Colonic mucosa (tissue), 4 donors: ENCODE measurements at regions not wholly inside any gene's neighbourhood (a gene's known extent, or its start where the extent isn't known, plus 50 kb on each side); places are given as distances from the start of the nearest gene placed in this dataset.
"Not testable (repeated sequence)": the region's sequence is repeated elsewhere in the genome, so short reads cannot be mapped to it uniquely, and the experiment has no call there.

Experiments used
- DNase-seq: peaks from one replicate; pipeline ENCODE4 v3.0.0-alpha.2; 2020
- H3K27ac ChIP-seq: fragments of 200-600 bp; one replicate; pipeline ENCODE4 v1.8.0; 2021
- H3K27me3 ChIP-seq: fragments of 200-600 bp; one replicate; pipeline ENCODE4 v1.8.0; 2021
- H3K36me3 ChIP-seq: fragments of 200-600 bp; one replicate; pipeline ENCODE4 v1.8.0; 2021
- H3K4me1 ChIP-seq: fragments of 200-600 bp; one replicate; pipeline ENCODE4 v1.8.0; 2021; ENCODE audit warnings: mild to moderate bottlenecking
- H3K4me3 ChIP-seq: fragments of 200-600 bp; one replicate; pipeline ENCODE4 v1.8.0; 2021
- H3K9ac ChIP-seq, 2 donors: one replicate each; pipeline ENCODE4 v1.7.0; 2013; ENCODE audit warnings: control low read depth in 2 of 2, low read depth in 2 of 2, low read length in 2 of 2
- H3K9me3 ChIP-seq: fragments of 200-600 bp; one replicate; pipeline ENCODE4 v1.8.0; 2021
- intact Hi-C: fragments of 100-400 bp; cut with DNase I; formaldehyde crosslinking; loops from one replicate; pipeline ENCODE4 v1.14.1; 2022
- TF ChIP-seq, protein P1 (sequence below): fragments of 200-600 bp; IDR thresholded peaks from one replicate; pipeline ENCODE4 v1.8.0; 2022; ENCODE audit warnings: antibody characterized with exemption, mild to moderate bottlenecking
- donor health status: healthy.
- donor health status: DM: no; HTN: no; CAD: no.
- donor health status: DM: no; HTN: no; CAD: no.

DNA sequence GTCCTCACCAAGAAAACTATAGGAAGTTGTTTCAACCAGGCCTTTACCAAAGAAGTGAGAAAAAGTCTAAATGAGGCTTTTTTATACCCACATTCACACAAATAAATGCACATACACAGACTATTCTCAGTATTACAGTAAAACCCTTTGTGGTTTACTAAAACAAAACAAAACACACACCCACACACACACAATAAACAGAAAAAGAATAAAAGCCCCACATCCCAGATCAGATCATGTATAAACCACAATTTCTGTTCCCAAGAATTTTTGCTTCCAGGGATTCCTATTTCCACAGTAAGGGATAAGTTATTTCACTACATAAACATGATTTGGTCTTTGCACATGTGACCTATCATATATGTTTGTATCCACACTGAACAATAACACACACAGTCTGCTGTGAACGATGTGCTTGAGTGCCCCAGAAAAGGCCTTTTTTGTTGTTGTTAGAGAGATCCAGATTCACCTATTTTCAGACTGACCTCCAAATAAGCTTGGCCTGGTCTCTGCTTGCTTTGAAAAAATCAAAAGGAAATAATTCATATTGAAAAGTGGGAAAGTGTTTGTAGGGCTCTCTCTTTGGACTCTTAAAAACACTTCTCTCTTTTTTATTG lies 283.4 kb upstream of the ATP11B start:
- H3K27me3 ChIP-seq = no peaks in the 10 kb centered on the region
- no peak overlapping the region for H3K27ac ChIP-seq
- TF ChIP-seq, protein P1, sequence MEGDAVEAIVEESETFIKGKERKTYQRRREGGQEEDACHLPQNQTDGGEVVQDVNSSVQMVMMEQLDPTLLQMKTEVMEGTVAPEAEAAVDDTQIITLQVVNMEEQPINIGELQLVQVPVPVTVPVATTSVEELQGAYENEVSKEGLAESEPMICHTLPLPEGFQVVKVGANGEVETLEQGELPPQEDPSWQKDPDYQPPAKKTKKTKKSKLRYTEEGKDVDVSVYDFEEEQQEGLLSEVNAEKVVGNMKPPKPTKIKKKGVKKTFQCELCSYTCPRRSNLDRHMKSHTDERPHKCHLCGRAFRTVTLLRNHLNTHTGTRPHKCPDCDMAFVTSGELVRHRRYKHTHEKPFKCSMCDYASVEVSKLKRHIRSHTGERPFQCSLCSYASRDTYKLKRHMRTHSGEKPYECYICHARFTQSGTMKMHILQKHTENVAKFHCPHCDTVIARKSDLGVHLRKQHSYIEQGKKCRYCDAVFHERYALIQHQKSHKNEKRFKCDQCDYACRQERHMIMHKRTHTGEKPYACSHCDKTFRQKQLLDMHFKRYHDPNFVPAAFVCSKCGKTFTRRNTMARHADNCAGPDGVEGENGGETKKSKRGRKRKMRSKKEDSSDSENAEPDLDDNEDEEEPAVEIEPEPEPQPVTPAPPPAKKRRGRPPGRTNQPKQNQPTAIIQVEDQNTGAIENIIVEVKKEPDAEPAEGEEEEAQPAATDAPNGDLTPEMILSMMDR = no peak
- intact Hi-C loops = no loop called here
- H3K4me3 ChIP-seq = no peak overlapping the region
- no peaks in the 10 kb centered on the region for H3K36me3 ChIP-seq
- no peak overlapping the region for H3K9ac ChIP-seq
- no peak for DNase-seq
- H3K9me3 ChIP-seq = no peaks in the 10 kb centered on the region
- H3K4me1 ChIP-seq = no peaks in the 10 kb centered on the region

DNA sequence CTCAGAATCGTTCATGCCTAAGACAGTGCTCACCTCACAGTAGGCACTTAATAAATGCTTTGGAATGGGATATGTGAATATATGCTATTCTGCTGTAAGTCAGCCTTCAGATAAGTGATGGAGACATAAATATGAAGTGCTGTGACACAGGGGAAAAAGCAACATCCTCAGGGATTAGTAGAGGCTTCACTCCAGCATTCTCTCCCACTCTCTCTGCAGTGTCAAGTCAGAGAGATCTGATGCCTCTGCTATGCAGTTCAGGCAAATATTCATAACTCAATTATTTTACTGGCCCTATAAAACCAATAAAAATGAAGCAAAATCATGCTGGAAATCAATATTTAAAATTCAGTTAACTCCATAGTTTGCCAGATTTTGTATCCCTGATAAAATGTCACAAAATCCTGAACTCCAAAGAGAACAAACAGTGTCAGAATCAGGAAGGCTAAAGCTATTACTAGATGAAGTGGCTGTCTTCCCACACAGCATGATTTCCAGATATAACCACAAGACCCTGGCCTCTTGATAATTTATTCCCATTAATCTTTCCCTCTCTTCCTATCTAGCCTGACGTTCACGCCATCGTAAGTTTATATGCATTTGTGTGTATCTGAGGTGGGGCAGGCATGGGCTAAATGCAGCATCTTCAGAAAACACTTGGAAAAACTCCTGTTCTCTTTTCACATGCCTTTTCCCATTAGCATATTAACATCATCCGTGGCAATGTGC lies 278.9 kb upstream of the ATP11B start:
- TF ChIP-seq, protein P1 = no peak

DNA sequence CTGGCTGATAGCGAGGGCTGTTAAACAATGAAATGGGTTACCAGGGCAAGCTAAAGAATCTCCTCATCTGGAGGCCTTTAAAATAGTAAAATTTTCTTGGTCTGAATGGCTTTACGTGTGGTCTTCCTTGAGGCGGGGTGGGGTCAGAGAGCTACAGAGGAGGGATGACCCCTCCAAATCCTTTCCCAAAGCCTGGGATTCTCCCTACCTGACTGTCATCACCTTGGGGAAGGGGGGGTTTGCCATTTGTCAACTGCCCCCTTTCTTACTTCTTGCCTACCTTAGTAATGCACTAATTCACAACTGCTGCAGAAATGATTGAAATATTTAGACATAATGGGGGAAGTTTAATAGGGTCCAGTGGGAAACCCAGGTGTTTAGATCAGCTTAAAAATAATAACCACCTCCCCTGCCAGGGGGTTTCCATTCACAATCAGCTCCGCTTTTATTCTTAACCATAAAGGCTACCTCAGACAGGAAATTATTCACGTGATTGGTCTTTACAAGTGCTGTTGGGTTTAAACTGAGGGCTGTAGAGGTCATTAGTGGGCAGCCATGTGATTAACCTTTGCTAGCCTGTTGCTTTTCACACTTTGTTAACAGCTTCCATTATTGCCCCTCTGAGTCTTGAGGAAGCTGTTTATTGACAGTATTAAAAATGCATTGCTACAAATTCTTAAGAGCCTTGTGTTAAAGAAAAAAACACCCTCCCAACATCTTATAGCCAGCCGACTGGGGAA lies 276.5 kb upstream of the ATP11B start:
- H3K4me3 ChIP-seq = no peak overlapping the region
- intact Hi-C loops = no loop called here

More for the DNA sequence above, 278.9 kb upstream of the ATP11B start:
- no peak overlapping the region for H3K4me3 ChIP-seq
- no peak overlapping the region for H3K9ac ChIP-seq
- no peaks in the 10 kb centered on the region for H3K36me3 ChIP-seq
- H3K9me3 ChIP-seq = no peaks in the 10 kb centered on the region
- DNase-seq = no peak
- no peaks in the 10 kb centered on the region for H3K4me1 ChIP-seq
- intact Hi-C loops = no loop called here
- no peaks in the 10 kb centered on the region for H3K27me3 ChIP-seq
- H3K27ac ChIP-seq = no peak overlapping the region

DNA sequence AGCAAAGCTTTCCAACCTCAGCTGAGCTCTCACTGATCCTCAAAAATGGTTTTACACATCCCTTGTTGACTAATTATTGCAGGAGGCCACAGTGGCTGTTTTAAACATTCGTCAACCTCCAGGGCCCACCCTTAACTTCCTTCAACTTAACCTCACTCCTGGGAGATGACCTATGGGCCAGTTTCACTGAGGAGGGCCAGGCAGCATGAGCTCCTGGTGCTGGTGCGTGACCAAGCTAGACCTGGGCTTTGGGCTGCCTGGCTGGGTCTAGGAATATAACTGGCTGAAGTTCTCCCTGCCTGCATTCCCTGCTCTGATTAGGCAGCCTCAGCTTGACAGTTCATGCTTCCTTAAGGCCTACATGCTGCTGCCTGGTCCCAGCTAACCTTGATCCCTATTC lies 273.7 kb upstream of the ATP11B start:
- H3K36me3 ChIP-seq = no peaks in the 10 kb centered on the region
- no peak overlapping the region for H3K27ac ChIP-seq
- H3K9ac ChIP-seq = no peak overlapping the region
- no peaks in the 10 kb centered on the region for H3K4me1 ChIP-seq
- H3K27me3 ChIP-seq = no peaks in the 10 kb centered on the region
- intact Hi-C loops = no loop called here
- TF ChIP-seq, protein P1 = no peak
- DNase-seq = no peak
- H3K4me3 ChIP-seq = no peak overlapping the region
- no peaks in the 10 kb centered on the region for H3K9me3 ChIP-seq

More for the DNA sequence above, 276.5 kb upstream of the ATP11B start:
- Histone ChIP-seq H3K9me3 (no peaks in the 10 kb centered on the region), H3K27ac (no peak overlapping the region), H3K9ac (no peak overlapping the region), H3K4me1 (no peaks in the 10 kb centered on the region), H3K36me3 (no peaks in the 10 kb centered on the region), H3K27me3 (no peaks in the 10 kb centered on the region)
- no peak for DNase-seq
- TF ChIP-seq, protein P1 = no peak

DNA sequence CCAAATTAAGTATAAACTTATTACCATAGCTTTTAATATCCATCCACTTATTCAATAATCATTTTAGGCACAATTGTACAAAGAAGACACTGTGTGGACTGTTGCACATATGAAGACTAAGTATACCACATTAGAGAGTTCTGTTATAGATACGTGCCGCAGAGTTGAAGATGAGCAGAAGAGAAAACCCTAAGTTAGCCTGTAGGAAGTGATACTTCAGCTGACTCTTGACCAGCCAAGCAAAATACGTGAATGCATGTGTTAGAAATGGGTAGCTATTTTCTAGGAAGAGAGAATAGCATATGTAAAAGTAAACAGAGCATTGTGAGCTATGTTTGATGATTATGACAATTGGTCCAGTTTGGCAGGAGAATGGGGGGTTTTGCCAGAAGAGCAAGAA lies 272.0 kb upstream of the ATP11B start:
- Histone ChIP-seq H3K27me3 (no peaks in the 10 kb centered on the region), H3K4me3 (no peak overlapping the region), H3K9me3 (no peaks in the 10 kb centered on the region), H3K27ac (no peak overlapping the region), H3K9ac (no peak overlapping the region), H3K36me3 (no peaks in the 10 kb centered on the region), H3K4me1 (no peaks in the 10 kb centered on the region)
- intact Hi-C loops = no loop called here
- TF ChIP-seq, protein P1 = no peak
- no peak for DNase-seq

DNA sequence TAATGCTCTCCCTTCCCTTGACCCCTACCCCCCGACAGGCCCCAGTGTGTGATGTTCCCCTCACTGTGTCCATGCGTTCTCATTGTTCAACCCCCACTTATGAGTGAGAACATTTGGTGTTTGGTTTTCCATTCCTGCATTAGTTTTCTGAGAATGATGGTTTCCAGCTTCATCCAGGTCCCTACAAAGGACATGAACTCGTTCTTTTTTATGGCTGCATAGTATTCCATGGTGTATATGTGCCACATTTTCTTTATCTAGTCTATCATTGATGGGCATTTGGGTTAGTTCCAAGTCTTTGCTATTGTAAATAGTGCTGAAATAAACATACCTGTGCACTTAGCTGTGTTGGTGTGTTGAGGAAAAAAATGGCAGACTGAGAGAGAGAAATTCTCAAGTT lies 269.9 kb upstream of the ATP11B start:
- H3K9me3 ChIP-seq, intact Hi-C loops, H3K36me3 ChIP-seq, H3K27me3 ChIP-seq, DNase-seq, H3K4me3 ChIP-seq, H3K27ac ChIP-seq, H3K4me1 ChIP-seq, H3K9ac ChIP-seq: not testable (repeated sequence)
